ENCODE measurements at regions not wholly inside any gene's neighbourhood (a gene's known extent, or its start where the extent isn't known, plus 50 kb on each side); places are given as distances from the start of the nearest gene placed in this dataset.

- intact Hi-C loops (cut with DNase I): no loop called here
- no peak overlapping the region for H3K27ac ChIP-seq
Measured at GRCh38 chr3:154496540-154496939, 66.5 kb upstream of the GPR149 start.

GRCh38 chr3:154486949-154487348, 57.0 kb upstream of the GPR149 start:
- TF ChIP-seq, protein P1, sequence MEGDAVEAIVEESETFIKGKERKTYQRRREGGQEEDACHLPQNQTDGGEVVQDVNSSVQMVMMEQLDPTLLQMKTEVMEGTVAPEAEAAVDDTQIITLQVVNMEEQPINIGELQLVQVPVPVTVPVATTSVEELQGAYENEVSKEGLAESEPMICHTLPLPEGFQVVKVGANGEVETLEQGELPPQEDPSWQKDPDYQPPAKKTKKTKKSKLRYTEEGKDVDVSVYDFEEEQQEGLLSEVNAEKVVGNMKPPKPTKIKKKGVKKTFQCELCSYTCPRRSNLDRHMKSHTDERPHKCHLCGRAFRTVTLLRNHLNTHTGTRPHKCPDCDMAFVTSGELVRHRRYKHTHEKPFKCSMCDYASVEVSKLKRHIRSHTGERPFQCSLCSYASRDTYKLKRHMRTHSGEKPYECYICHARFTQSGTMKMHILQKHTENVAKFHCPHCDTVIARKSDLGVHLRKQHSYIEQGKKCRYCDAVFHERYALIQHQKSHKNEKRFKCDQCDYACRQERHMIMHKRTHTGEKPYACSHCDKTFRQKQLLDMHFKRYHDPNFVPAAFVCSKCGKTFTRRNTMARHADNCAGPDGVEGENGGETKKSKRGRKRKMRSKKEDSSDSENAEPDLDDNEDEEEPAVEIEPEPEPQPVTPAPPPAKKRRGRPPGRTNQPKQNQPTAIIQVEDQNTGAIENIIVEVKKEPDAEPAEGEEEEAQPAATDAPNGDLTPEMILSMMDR (IDR thresholded peaks at IDR 0.05): no peak
- intact Hi-C loops (cut with DNase I): no loop called here

More at GRCh38 chr3:154496540-154496939, 66.5 kb upstream of the GPR149 start:
- Histone ChIP-seq H3K9me3 (no peaks in the 10 kb centered on the region), H3K4me3 (no peak overlapping the region), H3K27me3 (no peaks in the 10 kb centered on the region), H3K4me1 (no peaks in the 10 kb centered on the region), H3K36me3 (no peaks in the 10 kb centered on the region)
- TF ChIP-seq, protein P1 (IDR thresholded peaks at IDR 0.05): no peak
- ATAC-seq: no peak
- no peak for DNase-seq

GRCh38 chr3:154482507-154482906, 52.5 kb upstream of the GPR149 start:
- ATAC-seq: no peak
- H3K27me3 ChIP-seq: no peaks in the 10 kb centered on the region
- no peak overlapping the region for H3K27ac ChIP-seq
- H3K36me3 ChIP-seq: no peaks in the 10 kb centered on the region
- H3K4me1 ChIP-seq: no peaks in the 10 kb centered on the region
- H3K9me3 ChIP-seq: peaks cover 0 to 4% of the 10 kb centered on the region in 2 donors
- DNase-seq: no peak
- H3K4me3 ChIP-seq: no peak overlapping the region
- TF ChIP-seq, protein P1 (IDR thresholded peaks at IDR 0.05): no peak
- intact Hi-C loops (cut with DNase I): no loop called here

More at GRCh38 chr3:154486949-154487348, 57.0 kb upstream of the GPR149 start:
- Histone ChIP-seq H3K4me3 (no peak overlapping the region), H3K9me3 (peaks cover 0 to 4% of the 10 kb centered on the region in 2 donors), H3K36me3 (no peaks in the 10 kb centered on the region), H3K4me1 (no peaks in the 10 kb centered on the region), H3K27ac (no peak overlapping the region), H3K27me3 (no peaks in the 10 kb centered on the region)
- ATAC-seq (no peak), DNase-seq (no peak)

DNA sequence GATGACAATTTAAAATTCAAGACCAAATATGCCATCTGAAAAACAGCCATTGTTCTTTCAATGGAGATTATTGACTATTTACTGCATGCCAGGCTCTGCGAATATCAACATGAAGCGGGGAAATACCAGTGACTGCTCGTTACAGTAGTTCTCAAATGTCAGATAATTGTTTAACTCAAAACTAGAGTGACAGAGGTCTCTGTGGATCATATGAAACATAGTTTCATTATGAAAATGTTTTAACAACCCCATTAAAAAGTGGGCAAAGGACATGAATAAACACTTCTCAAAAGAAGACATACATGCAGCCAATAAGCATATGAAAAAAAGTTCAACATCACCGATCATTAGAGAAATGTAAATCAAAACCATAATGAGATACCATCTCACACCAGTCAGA, 50.0 kb upstream of the GPR149 start:
- ATAC-seq (no peak), DNase-seq (no peak)
- Histone ChIP-seq H3K27ac (no peak overlapping the region), H3K9me3 (peaks cover 0 to 2% of the 10 kb centered on the region in 2 donors), H3K4me1 (no peaks in the 10 kb centered on the region), H3K4me3 (no peak overlapping the region), H3K27me3 (no peaks in the 10 kb centered on the region), H3K36me3 (no peaks in the 10 kb centered on the region)
- intact Hi-C loops (cut with DNase I): no loop called here
- TF ChIP-seq, protein P1 (IDR thresholded peaks at IDR 0.05): no peak
